Activated T-helper 2 cell treated with anti-CD3 and anti-CD28 coated beads, Interferon-gamma antibody, Interleukin-2, Interleukin-4, amounts not matched to agents 10 μg/mL and 5 μg/mL and 100 μg/mL, durations not matched to agents 14 hours and 24 hours and 36 hours (primary cell): ENCODE measurements at regions not wholly inside any gene's neighbourhood (a gene's known extent, or its start where the extent isn't known, plus 50 kb on each side); places are given as distances from the start of the nearest gene placed in this dataset.

Experiments used
- DNase-seq: peaks from one replicate; pipeline ENCODE4 v3.0.0; 2021; ENCODE audit warnings: low spot score
- H3K27ac Mint-ChIP-seq: one replicate; pipeline ENCODE4 v1.8.0; 2021; ENCODE audit warnings: mixed read lengths
- H3K27me3 Mint-ChIP-seq: one replicate; pipeline ENCODE4 v1.8.0; 2021; ENCODE audit warnings: low read depth, mixed read lengths
- H3K36me3 Mint-ChIP-seq: one replicate; pipeline ENCODE4 v1.8.0; 2021; ENCODE audit warnings: low read depth, mixed read lengths
- H3K4me1 Mint-ChIP-seq: one replicate; pipeline ENCODE4 v1.8.0; 2021; ENCODE audit warnings: low read depth, mixed read lengths
- H3K4me3 Mint-ChIP-seq: one replicate; pipeline ENCODE4 v1.8.0; 2021; ENCODE audit warnings: low read depth, mild to moderate bottlenecking, moderate library complexity, mixed read lengths
- H3K9me3 Mint-ChIP-seq: one replicate; pipeline ENCODE4 v1.8.0; 2021; ENCODE audit warnings: mixed read lengths
- intact Hi-C: fragments of 100-400 bp; cut with micrococcal nuclease; formaldehyde crosslinking; loops from one replicate; pipeline ENCODE4 v1.15.1; 2023

GRCh38 chr14:84217066-84217465, 1312.9 kb upstream of the FLRT2 start:
- Mint-ChIP-seq H3K4me1 (no peaks in the 10 kb centered on the region), H3K27ac (no peak overlapping the region), H3K4me3 (no peak overlapping the region), H3K36me3 (no peaks in the 10 kb centered on the region), H3K27me3 (no peaks in the 10 kb centered on the region), H3K9me3 (peaks cover 46% of the 10 kb centered on the region)
- intact Hi-C loops, result no loop called here
- DNase-seq, result no peak

GRCh38 chr14:84225268-84225667, 1304.7 kb upstream of the FLRT2 start:
- Mint-ChIP-seq H3K36me3 (no peaks in the 10 kb centered on the region), H3K27ac (no peak overlapping the region), H3K27me3 (no peaks in the 10 kb centered on the region), H3K9me3 (peaks cover 11% of the 10 kb centered on the region), H3K4me1 (no peaks in the 10 kb centered on the region), H3K4me3 (no peak overlapping the region)
- DNase-seq, result no peak
- intact Hi-C loops, result no loop called here

- Mint-ChIP-seq H3K9me3 (peaks cover 19% of the 10 kb centered on the region), H3K4me3 (no peak overlapping the region), H3K36me3 (no peaks in the 10 kb centered on the region), H3K27ac (no peak overlapping the region), H3K4me1 (no peaks in the 10 kb centered on the region), H3K27me3 (no peaks in the 10 kb centered on the region)
- no peak for DNase-seq
- intact Hi-C loops, result no loop called here
These were observed 1301.2 kb upstream of the FLRT2 start for GRCh38 chr14:84228702-84229101.

- Mint-ChIP-seq H3K4me3 (no peak overlapping the region), H3K9me3 (peaks cover 44% of the 10 kb centered on the region), H3K4me1 (no peaks in the 10 kb centered on the region), H3K27me3 (no peaks in the 10 kb centered on the region), H3K36me3 (no peaks in the 10 kb centered on the region), H3K27ac (no peak overlapping the region)
- intact Hi-C loops, result no loop called here
- DNase-seq, result no peak
These were observed 1295.7 kb upstream of the FLRT2 start for GRCh38 chr14:84234281-84234680.

GRCh38 chr14:84236290-84236689, 1293.7 kb upstream of the FLRT2 start:
- Mint-ChIP-seq H3K27me3 (no peaks in the 10 kb centered on the region), H3K4me3 (no peak overlapping the region)

GRCh38 chr14:84237881-84238280, 1292.1 kb upstream of the FLRT2 start:
- no peaks in the 10 kb centered on the region for H3K36me3 Mint-ChIP-seq
- no peaks in the 10 kb centered on the region for H3K4me1 Mint-ChIP-seq
- no peaks in the 10 kb centered on the region for H3K27me3 Mint-ChIP-seq
- H3K4me3 Mint-ChIP-seq, result no peak overlapping the region
- no peak for DNase-seq
- peaks cover 51% of the 10 kb centered on the region for H3K9me3 Mint-ChIP-seq
- H3K27ac Mint-ChIP-seq, result no peak overlapping the region
- intact Hi-C loops, result no loop called here

More at GRCh38 chr14:84236290-84236689, 1293.7 kb upstream of the FLRT2 start:
- H3K9me3 Mint-ChIP-seq, result peaks cover 40% of the 10 kb centered on the region
- DNase-seq, result no peak
- H3K27ac Mint-ChIP-seq, result no peak overlapping the region
- intact Hi-C loops, result no loop called here
- no peaks in the 10 kb centered on the region for H3K4me1 Mint-ChIP-seq
- H3K36me3 Mint-ChIP-seq, result no peaks in the 10 kb centered on the region

- Mint-ChIP-seq H3K4me3 (no peak overlapping the region), H3K9me3 (peaks cover 51% of the 10 kb centered on the region), H3K27me3 (no peaks in the 10 kb centered on the region), H3K27ac (no peak overlapping the region), H3K36me3 (no peaks in the 10 kb centered on the region), H3K4me1 (no peaks in the 10 kb centered on the region)
- intact Hi-C loops, result no loop called here
- no peak for DNase-seq
These were observed 1282.3 kb upstream of the FLRT2 start for GRCh38 chr14:84247693-84248092.

GRCh38 chr14:84250893-84251292, 1279.1 kb upstream of the FLRT2 start:
- intact Hi-C loops, result no loop called here
- H3K27ac Mint-ChIP-seq, result no peak overlapping the region
- H3K36me3 Mint-ChIP-seq, result no peaks in the 10 kb centered on the region

GRCh38 chr14:84251411-84252115, 1278.4 kb upstream of the FLRT2 start:
- no peaks in the 10 kb centered on the region for H3K36me3 Mint-ChIP-seq
- no peaks in the 10 kb centered on the region for H3K4me1 Mint-ChIP-seq
- intact Hi-C loops, result no loop called here
- no peak overlapping the region for H3K4me3 Mint-ChIP-seq
- peaks cover 53% of the 10 kb centered on the region for H3K9me3 Mint-ChIP-seq
- no peaks in the 10 kb centered on the region for H3K27me3 Mint-ChIP-seq
- H3K27ac Mint-ChIP-seq, result no peak overlapping the region
- DNase-seq, result no peak

More at GRCh38 chr14:84250893-84251292, 1279.1 kb upstream of the FLRT2 start:
- H3K4me1 Mint-ChIP-seq, result no peaks in the 10 kb centered on the region
- no peak for DNase-seq
- H3K4me3 Mint-ChIP-seq, result no peak overlapping the region
- peaks cover 51% of the 10 kb centered on the region for H3K9me3 Mint-ChIP-seq
- no peaks in the 10 kb centered on the region for H3K27me3 Mint-ChIP-seq

GRCh38 chr14:84252706-84253105, 1277.2 kb upstream of the FLRT2 start:
- no peaks in the 10 kb centered on the region for H3K36me3 Mint-ChIP-seq
- no peak overlapping the region for H3K27ac Mint-ChIP-seq
- no peaks in the 10 kb centered on the region for H3K4me1 Mint-ChIP-seq
- H3K27me3 Mint-ChIP-seq, result no peaks in the 10 kb centered on the region
- DNase-seq, result no peak
- no peak overlapping the region for H3K4me3 Mint-ChIP-seq
- peaks cover 46% of the 10 kb centered on the region for H3K9me3 Mint-ChIP-seq
- intact Hi-C loops, result no loop called here

- Mint-ChIP-seq H3K36me3 (no peaks in the 10 kb centered on the region), H3K27ac (no peak overlapping the region), H3K9me3 (peaks cover 43% of the 10 kb centered on the region), H3K4me3 (no peak overlapping the region), H3K4me1 (no peaks in the 10 kb centered on the region), H3K27me3 (no peaks in the 10 kb centered on the region)
- DNase-seq, result no peak
- intact Hi-C loops, result no loop called here
These were observed 1276.6 kb upstream of the FLRT2 start for GRCh38 chr14:84253326-84253725.

GRCh38 chr14:84254290-84254689, 1275.7 kb upstream of the FLRT2 start:
- Mint-ChIP-seq H3K4me3 (no peak overlapping the region), H3K9me3 (peaks cover 49% of the 10 kb centered on the region), H3K36me3 (no peaks in the 10 kb centered on the region), H3K27ac (no peak overlapping the region), H3K27me3 (no peaks in the 10 kb centered on the region), H3K4me1 (no peaks in the 10 kb centered on the region)
- intact Hi-C loops, result no loop called here
- no peak for DNase-seq

- H3K27ac Mint-ChIP-seq, result no peak overlapping the region
- no peaks in the 10 kb centered on the region for H3K4me1 Mint-ChIP-seq
- no peaks in the 10 kb centered on the region for H3K27me3 Mint-ChIP-seq
- no peak for DNase-seq
- H3K9me3 Mint-ChIP-seq, result peaks cover 45% of the 10 kb centered on the region
- intact Hi-C loops, result no loop called here
- no peaks in the 10 kb centered on the region for H3K36me3 Mint-ChIP-seq
- H3K4me3 Mint-ChIP-seq, result no peak overlapping the region
These were observed 1267.0 kb upstream of the FLRT2 start for GRCh38 chr14:84262932-84263331.

GRCh38 chr14:84272290-84272721, 1257.6 kb upstream of the FLRT2 start:
- Mint-ChIP-seq H3K4me3 (no peak overlapping the region), H3K36me3 (no peaks in the 10 kb centered on the region), H3K27ac (no peak overlapping the region), H3K9me3 (peaks cover 19% of the 10 kb centered on the region), H3K4me1 (no peaks in the 10 kb centered on the region), H3K27me3 (no peaks in the 10 kb centered on the region)
- no peak for DNase-seq
- intact Hi-C loops, result no loop called here
